ENCODE measurements at regions not wholly inside any gene's neighbourhood (a gene's known extent, or its start where the extent isn't known, plus 50 kb on each side); places are given as distances from the start of the nearest gene placed in this dataset.

DNA sequence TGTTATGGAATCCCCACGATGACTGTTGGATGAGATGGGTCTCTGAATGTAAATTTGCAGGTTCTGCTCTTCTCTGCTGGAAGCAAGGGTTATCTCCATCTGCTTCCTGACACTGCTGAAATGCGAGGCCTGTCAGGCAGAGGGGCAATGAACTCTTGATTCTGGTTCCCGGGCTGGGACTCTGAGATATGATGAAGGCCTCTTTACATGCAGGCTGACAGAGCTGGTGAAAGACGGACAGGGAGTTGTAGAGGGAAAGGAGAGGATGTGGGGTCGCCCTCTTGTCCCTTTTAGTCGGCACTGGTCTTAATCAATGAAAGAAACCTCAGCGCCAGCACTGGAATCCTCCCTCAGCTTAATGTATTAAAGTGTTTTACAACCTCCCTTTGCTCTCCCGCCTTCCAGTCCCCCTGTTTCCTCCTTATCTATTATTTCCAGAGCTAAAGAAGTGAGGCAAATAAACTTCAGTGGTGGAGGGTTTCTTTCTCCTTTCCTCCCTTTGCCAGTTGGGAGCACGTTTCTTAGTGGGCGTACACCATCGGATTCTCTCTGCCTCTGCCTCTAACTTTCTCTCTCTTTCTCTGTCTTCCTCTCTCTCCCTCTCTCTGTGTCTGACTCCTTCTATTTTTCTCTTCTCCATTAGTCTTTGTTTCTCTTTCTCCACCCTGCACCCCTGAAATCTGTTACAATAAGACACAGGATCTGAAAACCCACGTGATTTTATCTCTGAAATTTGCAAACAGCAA is 145.6 kb downstream of the BAMBI start:
- H3K4me1 Mint-ChIP-seq, result no peaks in the 10 kb centered on the region
- H3K4me3 Mint-ChIP-seq, result no peak overlapping the region
- no peak for ATAC-seq
- H3K36me3 Mint-ChIP-seq, result no peaks in the 10 kb centered on the region
- H3K9me3 Mint-ChIP-seq, result no peaks in the 10 kb centered on the region
- no peak overlapping the region for H3K27ac Mint-ChIP-seq
- no peak for DNase-seq (ENCODE audit: low spot score in 2 of 2)

DNA sequence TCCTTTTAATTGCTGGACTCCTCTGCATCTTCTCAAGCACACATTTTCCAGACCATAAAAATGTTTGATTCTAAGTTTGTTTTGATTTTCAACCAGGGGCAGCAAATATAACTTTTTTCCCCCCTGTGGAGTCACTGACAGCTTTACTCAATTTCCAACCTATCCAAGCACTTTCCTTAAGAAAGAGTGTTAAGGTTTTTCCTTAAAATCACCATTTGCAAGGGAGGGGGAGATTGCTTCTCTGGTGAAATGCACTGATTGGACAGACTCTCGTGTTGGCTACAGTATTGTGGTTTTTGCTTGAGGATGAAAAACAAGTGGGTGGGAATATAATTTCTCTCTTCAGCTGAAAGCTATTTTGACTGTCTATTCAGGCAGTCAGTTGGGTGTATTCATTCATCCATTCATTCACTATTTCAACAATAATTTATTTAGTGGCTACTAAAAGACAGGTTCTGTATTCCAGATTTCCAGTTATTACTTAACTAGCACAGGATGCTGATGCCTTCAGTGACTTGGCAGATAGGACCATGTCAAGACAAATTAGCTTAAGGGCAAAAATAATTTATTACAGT is 146.3 kb downstream of the BAMBI start:
- Mint-ChIP-seq H3K4me1 (no peaks in the 10 kb centered on the region), H3K9me3 (no peaks in the 10 kb centered on the region), H3K4me3 (no peak overlapping the region), H3K27ac (no peak overlapping the region), H3K36me3 (no peaks in the 10 kb centered on the region)
- no peak for ATAC-seq
- no peak for DNase-seq (ENCODE audit: low spot score in 2 of 2)

DNA sequence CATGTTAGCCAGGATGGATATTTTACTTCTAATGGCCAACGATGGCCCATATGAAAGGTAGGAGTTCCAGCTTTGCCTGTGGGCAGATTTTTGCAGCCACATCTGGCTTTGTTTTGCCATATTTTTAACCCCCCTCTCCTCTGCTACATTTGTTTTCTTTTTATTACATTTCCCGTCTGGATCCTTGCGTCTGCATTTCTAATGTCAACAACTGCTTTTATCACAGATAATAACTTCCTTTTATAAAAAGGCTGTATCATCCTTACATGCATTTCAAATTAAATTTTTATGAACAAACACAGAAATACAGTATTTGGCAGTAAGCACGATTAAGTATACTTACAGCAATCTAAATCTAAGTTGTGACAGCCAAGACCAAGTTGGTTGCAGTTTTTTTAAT is 156.0 kb downstream of the BAMBI start:
- Mint-ChIP-seq H3K4me1 (no peaks in the 10 kb centered on the region), H3K4me3 (no peak overlapping the region), H3K36me3 (no peaks in the 10 kb centered on the region), H3K27ac (no peak overlapping the region), H3K9me3 (no peaks in the 10 kb centered on the region)
- ATAC-seq, result no peak
- DNase-seq (ENCODE audit: low spot score in 2 of 2), result no peak

DNA sequence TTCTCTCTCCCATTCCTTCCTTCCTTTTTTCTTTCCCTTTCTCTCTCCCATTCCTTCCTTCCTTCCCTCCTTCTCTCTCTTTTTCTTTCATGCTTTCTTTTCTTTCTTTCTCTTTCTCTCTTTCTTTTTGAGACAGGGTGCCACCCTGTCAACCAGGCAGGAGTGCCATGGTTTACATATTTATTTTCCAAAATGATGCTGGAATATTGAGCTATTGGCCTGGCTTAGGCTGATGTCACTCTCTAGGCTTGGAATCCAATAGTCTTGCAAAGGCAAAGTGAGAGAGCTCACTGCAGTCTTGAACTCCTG is 159.1 kb downstream of the BAMBI start:
- ATAC-seq (no peak), DNase-seq (ENCODE audit: low spot score in 2 of 2) (no peak)
- H3K4me1 Mint-ChIP-seq, result no peaks in the 10 kb centered on the region
- H3K36me3 Mint-ChIP-seq, result no peaks in the 10 kb centered on the region
- H3K4me3 Mint-ChIP-seq, result no peak overlapping the region
- no peak overlapping the region for H3K27ac Mint-ChIP-seq
- H3K9me3 Mint-ChIP-seq, result no peaks in the 10 kb centered on the region

DNA sequence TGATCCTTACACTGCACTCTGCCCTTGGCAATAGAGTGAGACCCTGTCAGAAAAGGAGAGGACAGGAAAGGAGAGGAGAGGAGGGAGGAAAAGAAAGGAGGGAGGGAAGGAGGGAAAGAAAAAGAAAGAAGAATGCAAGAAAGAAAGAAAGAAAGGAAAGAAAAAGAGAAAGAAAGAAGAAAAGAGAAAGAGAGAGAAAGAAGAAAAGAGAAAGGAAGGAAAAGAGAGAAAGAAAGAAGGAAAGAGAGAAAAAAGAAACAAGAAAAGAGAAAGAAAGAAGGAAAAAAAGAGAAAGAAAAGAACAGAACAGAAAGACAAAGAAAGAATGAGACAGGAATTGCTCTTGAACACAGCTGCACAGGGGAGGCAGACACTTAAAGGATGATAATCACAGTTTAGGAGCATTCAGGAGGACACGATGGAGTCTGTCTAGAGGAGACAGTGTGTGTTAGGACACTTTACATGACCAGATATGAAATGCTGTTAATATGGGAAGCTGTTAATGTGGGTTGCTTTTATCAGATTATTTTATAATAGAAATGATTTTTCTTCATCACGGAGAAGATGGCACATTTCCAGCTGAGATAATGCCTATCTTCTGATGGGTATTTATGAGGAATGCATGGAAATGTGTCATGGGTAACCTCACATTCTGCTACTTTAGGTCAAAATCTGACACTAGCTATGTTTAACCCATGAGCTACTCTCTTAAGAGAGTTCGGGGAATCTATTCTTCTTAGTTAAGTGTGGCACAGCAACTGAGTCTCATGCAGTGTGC is 160.5 kb downstream of the BAMBI start:
- Mint-ChIP-seq H3K9me3 (no peaks in the 10 kb centered on the region), H3K27ac (no peak overlapping the region), H3K4me1 (no peaks in the 10 kb centered on the region), H3K36me3 (no peaks in the 10 kb centered on the region), H3K4me3 (no peak overlapping the region)
- no peak for ATAC-seq
- no peak for DNase-seq (ENCODE audit: low spot score in 2 of 2)

DNA sequence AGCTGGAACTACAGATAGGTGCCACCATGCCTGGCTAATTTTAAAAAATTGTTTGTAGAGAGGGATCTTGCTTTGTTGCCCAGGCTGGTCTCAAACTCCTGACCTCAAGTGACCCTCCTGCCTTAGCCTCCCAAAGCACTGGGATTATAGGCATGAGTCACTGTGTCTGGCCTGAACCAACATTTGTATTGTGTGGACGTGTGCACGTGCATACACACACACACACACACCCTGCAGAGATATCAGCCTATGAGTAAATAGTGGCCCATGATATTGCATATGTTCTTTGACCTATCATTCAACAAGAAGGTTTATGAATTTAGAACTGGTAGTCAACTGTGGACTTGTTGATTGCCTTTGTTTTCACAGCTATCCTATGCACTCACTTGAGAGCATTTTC is 161.6 kb downstream of the BAMBI start:
- no peaks in the 10 kb centered on the region for H3K36me3 Mint-ChIP-seq
- H3K4me1 Mint-ChIP-seq, result no peaks in the 10 kb centered on the region
- no peak overlapping the region for H3K4me3 Mint-ChIP-seq
- H3K9me3 Mint-ChIP-seq, result no peaks in the 10 kb centered on the region
- DNase-seq (ENCODE audit: low spot score in 2 of 2) (no peak), ATAC-seq (peak; percentile 24)
- no peak overlapping the region for H3K27ac Mint-ChIP-seq

DNA sequence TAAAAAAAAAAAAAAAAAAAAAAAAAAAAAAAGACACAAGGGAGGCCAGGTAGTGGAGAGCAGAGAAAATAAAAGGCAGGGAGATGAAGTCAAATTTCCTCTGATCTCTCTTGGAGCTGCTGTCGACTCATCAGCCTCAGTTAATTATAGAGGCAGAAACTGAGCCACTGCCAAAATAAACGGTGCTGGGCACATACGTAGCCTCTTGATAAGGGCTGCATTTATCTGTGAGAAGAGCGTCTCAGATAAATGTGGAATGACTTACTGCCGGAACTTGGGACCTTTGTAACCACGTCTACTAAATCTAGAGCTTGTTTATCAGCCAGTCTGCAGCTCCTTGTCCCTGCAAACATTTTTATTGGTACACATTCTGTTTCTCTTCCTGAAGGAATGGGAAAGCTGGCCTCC is 162.3 kb downstream of the BAMBI start:
- no peak overlapping the region for H3K27ac Mint-ChIP-seq
- no peak overlapping the region for H3K4me3 Mint-ChIP-seq
- no peaks in the 10 kb centered on the region for H3K36me3 Mint-ChIP-seq
- DNase-seq (ENCODE audit: low spot score in 2 of 2) (no peak), ATAC-seq (no peak)
- H3K4me1 Mint-ChIP-seq, result no peaks in the 10 kb centered on the region
- H3K9me3 Mint-ChIP-seq, result no peaks in the 10 kb centered on the region

DNA sequence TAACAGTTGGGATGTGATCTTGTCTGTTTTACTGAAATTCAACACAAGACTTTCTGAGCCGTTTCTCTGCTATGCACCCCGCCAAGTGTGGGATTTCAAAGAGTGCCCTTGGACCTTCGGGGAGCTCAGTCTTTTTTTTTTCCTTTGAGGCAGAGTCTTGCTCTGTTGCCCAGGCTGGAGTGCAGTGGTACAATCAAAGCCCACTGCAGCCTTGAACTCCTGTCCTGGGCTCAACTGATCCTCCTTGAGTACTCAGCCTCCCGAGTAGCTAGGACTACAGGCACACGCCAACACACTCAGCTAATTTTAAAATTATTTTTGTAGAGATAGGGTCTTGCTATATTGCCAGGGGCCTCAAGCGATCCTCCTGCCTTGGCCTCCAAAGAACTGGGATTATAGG is 162.9 kb downstream of the BAMBI start:
- H3K4me3 Mint-ChIP-seq, result no peak overlapping the region
- H3K4me1 Mint-ChIP-seq, result no peaks in the 10 kb centered on the region
- no peaks in the 10 kb centered on the region for H3K36me3 Mint-ChIP-seq
- ATAC-seq (no peak), DNase-seq (ENCODE audit: low spot score in 2 of 2) (no peak)
- no peaks in the 10 kb centered on the region for H3K9me3 Mint-ChIP-seq
- no peak overlapping the region for H3K27ac Mint-ChIP-seq

DNA sequence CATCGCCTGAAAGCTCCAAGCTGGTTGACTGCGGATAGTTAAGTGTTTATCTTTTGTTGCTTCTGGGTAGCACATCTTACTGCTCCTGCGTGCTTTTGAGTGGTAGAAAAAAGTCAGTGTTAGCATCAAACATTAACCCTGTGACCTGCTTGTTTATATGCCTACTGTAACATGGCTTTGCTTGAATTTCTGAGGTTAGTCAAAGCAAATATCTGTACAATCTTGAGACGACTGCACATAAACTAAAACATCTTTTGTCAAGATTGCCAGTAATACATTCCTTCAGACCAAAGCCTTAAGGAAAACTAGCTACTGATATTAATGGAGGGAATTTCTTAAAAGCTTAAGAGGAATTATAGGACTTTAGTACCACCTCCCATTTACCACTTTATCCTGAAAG is 163.7 kb downstream of the BAMBI start:
- no peaks in the 10 kb centered on the region for H3K9me3 Mint-ChIP-seq
- DNase-seq (ENCODE audit: low spot score in 2 of 2), result no peak
- H3K4me1 Mint-ChIP-seq, result no peaks in the 10 kb centered on the region
- no peak overlapping the region for H3K27ac Mint-ChIP-seq
- ATAC-seq, result no peak
- H3K36me3 Mint-ChIP-seq, result no peaks in the 10 kb centered on the region
- no peak overlapping the region for H3K4me3 Mint-ChIP-seq

DNA sequence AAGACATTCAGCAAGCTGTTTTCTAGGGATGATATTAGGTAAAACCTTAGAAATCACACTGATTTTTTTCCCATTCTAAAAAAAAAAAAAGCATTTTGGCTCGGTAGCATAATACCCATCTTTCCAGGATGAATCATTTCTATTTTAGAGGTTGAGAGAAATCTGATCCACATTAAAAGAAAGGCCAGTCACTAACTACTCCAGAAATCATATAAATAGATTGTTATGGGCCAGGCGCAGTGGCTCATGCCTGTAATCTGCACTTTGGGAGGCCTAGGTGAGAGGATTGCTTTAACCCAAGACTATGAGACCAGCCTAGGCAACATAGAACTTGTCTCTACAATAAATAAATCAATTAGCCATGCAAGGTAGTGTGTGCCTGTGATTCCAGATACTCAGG is 164.3 kb downstream of the BAMBI start:
- Mint-ChIP-seq H3K27ac (no peak overlapping the region), H3K36me3 (no peaks in the 10 kb centered on the region), H3K4me3 (no peak overlapping the region), H3K9me3 (no peaks in the 10 kb centered on the region), H3K4me1 (no peaks in the 10 kb centered on the region)
- DNase-seq (ENCODE audit: low spot score in 2 of 2) (no peak), ATAC-seq (no peak)

DNA sequence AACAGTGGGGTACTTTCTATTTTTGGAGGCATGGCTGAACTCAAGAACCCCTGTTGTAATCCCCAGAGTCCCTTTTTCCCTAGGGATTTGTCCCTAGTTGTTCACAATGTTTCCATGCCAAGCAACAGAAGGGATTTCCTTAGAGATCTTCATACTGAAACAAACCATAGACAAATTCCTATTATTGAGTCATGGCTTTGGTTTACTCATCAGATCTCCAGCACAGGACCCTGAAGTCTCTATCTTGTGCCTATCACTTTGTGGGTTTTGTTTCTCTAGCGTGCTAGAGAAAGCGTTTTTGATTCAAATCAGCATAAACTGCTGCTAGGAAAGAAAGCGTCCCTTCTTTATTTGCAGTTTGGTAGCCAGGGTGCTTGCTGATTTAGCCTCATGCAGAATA is 165.0 kb downstream of the BAMBI start:
- no peak overlapping the region for H3K27ac Mint-ChIP-seq
- DNase-seq (ENCODE audit: low spot score in 2 of 2) (no peak), ATAC-seq (no peak)
- no peaks in the 10 kb centered on the region for H3K36me3 Mint-ChIP-seq
- no peak overlapping the region for H3K4me3 Mint-ChIP-seq
- no peaks in the 10 kb centered on the region for H3K4me1 Mint-ChIP-seq
- no peaks in the 10 kb centered on the region for H3K9me3 Mint-ChIP-seq

DNA sequence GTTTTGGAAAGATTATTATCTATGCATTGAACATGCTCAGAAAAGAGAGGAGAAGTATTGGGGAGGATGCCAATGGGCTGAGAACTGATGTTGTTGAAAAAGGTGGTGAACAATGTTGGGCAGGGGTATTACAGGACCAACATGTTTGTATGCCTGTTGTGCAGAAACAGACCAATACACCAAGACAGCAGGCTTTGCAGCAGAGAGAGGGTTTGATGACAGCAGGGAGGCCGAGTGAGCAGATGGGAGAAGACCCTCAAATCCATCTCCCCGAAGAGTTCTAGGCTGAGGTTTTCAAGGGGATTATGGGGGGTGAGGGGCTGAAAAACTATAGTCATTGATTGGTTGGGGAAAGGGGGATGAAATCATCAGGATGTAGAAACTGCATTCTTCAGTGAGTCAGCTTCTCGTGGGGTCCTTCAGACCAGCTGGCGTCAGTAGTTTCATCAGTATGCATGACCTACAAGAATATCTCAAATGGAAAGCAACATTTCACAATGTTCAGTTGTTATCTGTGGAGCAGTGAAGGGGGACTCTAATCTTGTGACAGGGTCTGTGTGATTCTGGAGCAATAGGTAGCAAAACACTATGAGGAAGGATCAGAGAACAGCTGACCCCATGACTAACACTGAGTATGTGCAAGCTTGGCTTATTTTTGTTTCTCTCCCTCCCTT is 167.8 kb downstream of the BAMBI start:
- H3K27ac Mint-ChIP-seq, result no peak overlapping the region
- no peak for DNase-seq (ENCODE audit: low spot score in 2 of 2)
- no peaks in the 10 kb centered on the region for H3K9me3 Mint-ChIP-seq
- no peak for ATAC-seq
- no peak overlapping the region for H3K4me3 Mint-ChIP-seq
- H3K36me3 Mint-ChIP-seq, result no peaks in the 10 kb centered on the region
- H3K4me1 Mint-ChIP-seq, result no peaks in the 10 kb centered on the region

DNA sequence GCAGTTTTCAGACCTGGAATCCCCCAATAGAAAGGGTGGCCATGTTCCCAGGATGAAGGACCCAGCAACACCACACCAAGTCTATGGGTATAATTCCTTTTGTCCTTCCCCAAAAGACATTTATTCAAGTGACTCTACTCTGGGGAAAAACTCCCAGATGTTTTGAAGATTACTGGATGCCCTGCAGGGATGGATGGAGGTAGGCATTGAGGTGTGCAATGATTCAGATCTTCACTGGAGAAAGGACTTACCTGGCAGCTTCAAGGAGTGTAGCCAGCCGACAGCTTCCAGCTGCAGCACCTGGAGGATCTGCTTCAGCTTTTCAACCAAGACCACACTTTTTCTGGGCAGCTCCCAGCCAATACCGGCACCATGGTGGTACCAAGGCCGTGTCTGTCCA is 172.0 kb downstream of the BAMBI start:
- Mint-ChIP-seq H3K9me3 (no peaks in the 10 kb centered on the region), H3K4me3 (no peak overlapping the region), H3K36me3 (no peaks in the 10 kb centered on the region), H3K27ac (no peak overlapping the region), H3K4me1 (no peaks in the 10 kb centered on the region)
- DNase-seq (ENCODE audit: low spot score in 2 of 2) (no peak), ATAC-seq (peak; percentile 29)

DNA sequence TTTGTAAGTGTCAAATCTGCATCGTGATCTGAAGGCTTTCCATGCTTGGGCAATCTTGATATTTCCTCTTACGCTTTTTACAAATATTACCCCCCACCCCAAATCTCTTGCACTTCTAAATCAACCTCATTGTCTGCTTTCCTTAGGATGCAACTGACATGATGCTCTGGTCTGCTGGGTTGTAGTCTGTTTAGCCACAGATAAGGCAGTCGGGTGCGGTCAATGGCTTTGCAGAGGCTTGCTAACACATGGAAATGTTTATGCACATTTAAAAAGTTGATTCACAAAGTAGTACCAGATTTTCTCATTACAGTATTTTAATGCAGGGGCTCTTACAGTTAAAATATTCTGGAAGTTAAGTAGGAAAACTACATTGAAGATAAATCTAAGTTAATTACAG is 172.5 kb downstream of the BAMBI start:
- Mint-ChIP-seq H3K27ac (no peak overlapping the region), H3K9me3 (no peaks in the 10 kb centered on the region), H3K4me1 (no peaks in the 10 kb centered on the region), H3K4me3 (no peak overlapping the region), H3K36me3 (no peaks in the 10 kb centered on the region)
- no peak for ATAC-seq
- DNase-seq (ENCODE audit: low spot score in 2 of 2), result no peak

DNA sequence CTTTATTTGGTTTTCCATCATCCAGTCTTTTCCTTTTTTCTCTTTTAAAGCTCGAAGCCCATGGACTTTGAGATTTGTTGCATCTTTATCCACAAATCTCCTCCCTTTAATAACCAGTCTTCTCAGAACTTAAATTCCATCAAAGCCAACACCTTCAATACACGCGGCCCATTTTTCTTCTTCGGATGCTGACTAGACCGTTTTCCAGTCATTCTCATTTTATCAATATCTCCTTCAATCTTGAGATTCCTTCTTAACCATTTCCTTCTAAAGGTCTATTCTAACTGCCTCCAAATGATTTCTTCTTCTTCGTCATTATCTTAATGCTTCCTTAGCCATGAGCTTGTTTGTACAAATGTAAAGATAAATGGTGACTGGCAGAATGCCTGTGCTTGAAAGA is 173.5 kb downstream of the BAMBI start:
- H3K4me1 Mint-ChIP-seq, result no peaks in the 10 kb centered on the region
- H3K27ac Mint-ChIP-seq, result no peak overlapping the region
- H3K36me3 Mint-ChIP-seq, result no peaks in the 10 kb centered on the region
- DNase-seq (ENCODE audit: low spot score in 2 of 2) (no peak), ATAC-seq (no peak)
- H3K4me3 Mint-ChIP-seq, result no peak overlapping the region
- H3K9me3 Mint-ChIP-seq, result no peaks in the 10 kb centered on the region

DNA sequence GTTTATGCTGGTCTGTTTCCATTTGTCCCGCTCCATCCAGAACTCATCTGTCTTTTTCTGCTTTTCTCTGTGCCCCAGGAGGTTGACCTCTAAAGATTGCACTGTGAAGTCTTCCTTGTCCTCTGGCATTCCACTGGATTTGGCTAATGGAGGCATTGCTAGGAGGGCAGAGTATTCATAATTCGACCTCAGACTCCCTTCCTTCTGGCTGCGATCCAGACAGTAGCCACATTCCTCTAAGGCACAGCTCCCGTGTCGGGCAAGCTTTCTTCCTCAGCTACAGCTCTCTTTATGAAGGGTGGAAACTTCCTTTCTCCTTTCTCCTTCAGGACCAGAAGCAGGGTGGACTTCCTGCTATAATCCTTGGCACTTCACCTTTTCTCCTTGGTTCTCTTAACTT is 175.9 kb downstream of the BAMBI start:
- H3K27ac Mint-ChIP-seq, result no peak overlapping the region

More for the DNA sequence above, 175.9 kb downstream of the BAMBI start:
- Mint-ChIP-seq H3K9me3 (no peaks in the 10 kb centered on the region), H3K4me3 (no peak overlapping the region), H3K36me3 (no peaks in the 10 kb centered on the region), H3K4me1 (no peaks in the 10 kb centered on the region)
- no peak for ATAC-seq
- DNase-seq (ENCODE audit: low spot score in 2 of 2), result no peak

Measured in stimulated activated effector memory CD8-positive, alpha-beta T cell treated with anti-CD3 and anti-CD28 coated beads, Interleukin-12 subunit alpha, Interleukin-12 subunit beta, amount 100 ng/mL, for 72 hours (primary cell).